Mesodermal cell (in vitro differentiated cells): ENCODE measurements at regions not wholly inside any gene's neighbourhood (a gene's known extent, or its start where the extent isn't known, plus 50 kb on each side); places are given as distances from the start of the nearest gene placed in this dataset.
"Not testable (repeated sequence)": the region's sequence is repeated elsewhere in the genome, so short reads cannot be mapped to it uniquely, and the experiment has no call there.

Experiments
- H3K27ac ChIP-seq: 2 replicates; pipeline ENCODE4 v1.7.0; 2013; ENCODE audit warnings: mild to moderate bottlenecking, low read depth, low read length, moderate library complexity; ENCODE audit not compliant: severe bottlenecking
- H3K36me3 ChIP-seq: 2 replicates; pipeline ENCODE4 v1.7.1; 2013; ENCODE audit warnings: mild to moderate bottlenecking, low read length, moderate library complexity; ENCODE audit not compliant: control insufficient read depth, insufficient read depth
- H3K4me1 ChIP-seq: one replicate; pipeline ENCODE4 v1.7.1; 2013; ENCODE audit warnings: mild to moderate bottlenecking, low read length; ENCODE audit not compliant: insufficient read depth, control insufficient read depth, poor library complexity, severe bottlenecking
- H3K4me3 ChIP-seq: 2 replicates; pipeline ENCODE4 v1.7.0; 2013; ENCODE audit warnings: low read length, control low read depth, mild to moderate bottlenecking; ENCODE audit not compliant: insufficient read depth, poor library complexity, severe bottlenecking; ENCODE audit errors: extremely low read depth
- H3K9me3 ChIP-seq: 2 replicates; pipeline ENCODE4 v1.7.1; 2013; ENCODE audit warnings: mild to moderate bottlenecking, low read length, moderate library complexity; ENCODE audit not compliant: control insufficient read depth
- WGBS, 2 experiments: methylation state at CpG; one replicate each; pipeline ENCODE4 v1.1.5; 2013; ENCODE audit warnings: missing lambda C conversion rate in 2 of 2; ENCODE audit not compliant: insufficient coverage in 2 of 2; 5-methylcytosine and 5-hydroxymethylcytosine counted together

DNA sequence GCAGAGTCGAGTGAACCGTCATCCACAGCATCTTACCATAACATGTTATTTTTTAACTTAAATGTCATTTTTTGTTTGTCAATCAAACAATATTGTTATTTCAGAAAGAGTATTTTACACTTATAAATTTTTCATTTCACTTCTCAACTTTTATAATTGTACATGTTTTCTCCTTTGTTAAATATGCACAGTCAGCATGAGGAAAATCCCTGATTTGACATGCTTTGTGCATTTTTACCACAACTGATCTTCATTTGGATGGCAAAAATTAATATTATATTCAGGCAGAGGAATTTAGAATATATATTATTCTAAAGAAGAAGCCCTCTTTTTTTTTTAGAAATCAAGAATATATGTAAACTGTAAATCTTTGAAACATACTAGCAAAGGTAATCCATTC, 958.0 kb upstream of the PCDH7 start:
- H3K36me3 ChIP-seq, result no peaks in the 10 kb centered on the region

DNA sequence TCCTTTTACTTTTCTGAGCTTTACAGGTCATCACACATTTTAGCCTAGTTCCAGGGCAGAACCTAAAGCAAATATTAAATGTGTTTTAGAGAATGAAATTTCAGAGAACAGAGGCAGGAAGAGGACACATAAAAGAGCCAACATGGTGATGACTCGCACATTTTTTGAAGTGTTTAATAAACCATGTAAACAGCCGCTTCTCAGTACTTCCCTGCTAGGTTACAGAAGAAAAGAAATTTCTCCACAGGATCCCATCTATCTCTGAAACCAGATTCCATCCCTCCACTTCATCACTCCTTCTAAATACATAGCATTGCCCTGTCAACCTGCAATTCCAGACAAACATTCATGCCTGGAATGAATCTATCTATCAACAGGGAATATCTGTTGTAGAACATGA, 949.5 kb upstream of the PCDH7 start:
- WGBS, 2 experiments, result 87 to 88% methylated on average over 2 of the region's 2 CpGs
- Histone ChIP-seq H3K36me3 (no peaks in the 10 kb centered on the region), H3K27ac (no peak overlapping the region), H3K4me3 (no peak overlapping the region), H3K4me1 (no peaks in the 10 kb centered on the region), H3K9me3 (no peaks in the 10 kb centered on the region)

More for the DNA sequence above, 958.0 kb upstream of the PCDH7 start:
- no peak overlapping the region for H3K27ac ChIP-seq
- no CpG with 5 or more reads among the region's 2 CpGs for WGBS, 2 experiments
- H3K4me3 ChIP-seq, result no peak overlapping the region
- no peaks in the 10 kb centered on the region for H3K9me3 ChIP-seq
- no peaks in the 10 kb centered on the region for H3K4me1 ChIP-seq

DNA sequence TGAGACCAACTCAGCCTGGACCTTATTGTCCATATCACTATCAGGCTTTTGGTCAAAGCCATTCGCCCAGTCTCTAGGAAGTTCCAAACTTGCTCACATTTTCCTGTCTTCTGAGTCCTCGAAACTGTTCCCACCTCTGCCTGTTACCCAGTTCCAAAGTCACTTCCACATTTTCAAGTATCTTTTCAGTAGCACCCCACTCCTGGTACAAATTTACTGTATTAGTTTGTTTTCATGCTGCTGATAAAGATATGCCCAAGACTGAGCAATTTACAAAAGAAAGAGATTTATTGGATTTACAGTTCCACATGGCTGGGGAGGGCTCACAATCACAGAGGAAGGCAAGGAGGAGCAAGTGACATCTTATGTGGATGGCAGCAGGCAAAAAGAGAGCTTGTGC, 932.0 kb upstream of the PCDH7 start:
- WGBS, 2 experiments, result 65 to 80% methylated on average over 2 of the region's 2 CpGs
- not testable (repeated sequence) for H3K4me1 ChIP-seq, H3K9me3 ChIP-seq

DNA sequence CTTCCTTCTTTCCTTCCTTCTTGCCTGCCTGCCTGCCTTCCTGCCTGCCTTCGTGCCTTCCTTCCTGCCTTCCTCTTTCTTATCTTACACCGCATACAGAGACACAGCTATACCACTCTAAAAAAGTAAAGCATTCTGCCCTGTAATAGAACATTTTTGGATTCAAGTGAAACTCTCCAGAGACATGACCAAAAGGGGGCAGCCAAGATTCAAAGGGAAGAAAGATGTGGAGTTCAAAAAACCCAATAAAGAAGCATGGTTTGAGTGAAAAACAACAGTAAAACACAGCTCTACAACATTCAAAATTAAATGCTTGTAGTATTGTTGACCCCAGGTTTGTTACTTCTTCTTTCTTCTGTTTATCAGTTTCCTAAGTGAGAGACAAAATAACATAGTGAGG, 914.9 kb upstream of the PCDH7 start:
- Histone ChIP-seq H3K27ac (no peak overlapping the region), H3K4me1 (no peaks in the 10 kb centered on the region), H3K9me3 (peaks cover 9% of the 10 kb centered on the region), H3K36me3 (no peaks in the 10 kb centered on the region), H3K4me3 (no peak overlapping the region)
- WGBS, 2 experiments, result 14 to 71% methylated on average over 1 to 2 of the region's 2 CpGs

More for the DNA sequence above, 932.0 kb upstream of the PCDH7 start:
- not testable (repeated sequence) for H3K4me3 ChIP-seq, H3K36me3 ChIP-seq, H3K27ac ChIP-seq

DNA sequence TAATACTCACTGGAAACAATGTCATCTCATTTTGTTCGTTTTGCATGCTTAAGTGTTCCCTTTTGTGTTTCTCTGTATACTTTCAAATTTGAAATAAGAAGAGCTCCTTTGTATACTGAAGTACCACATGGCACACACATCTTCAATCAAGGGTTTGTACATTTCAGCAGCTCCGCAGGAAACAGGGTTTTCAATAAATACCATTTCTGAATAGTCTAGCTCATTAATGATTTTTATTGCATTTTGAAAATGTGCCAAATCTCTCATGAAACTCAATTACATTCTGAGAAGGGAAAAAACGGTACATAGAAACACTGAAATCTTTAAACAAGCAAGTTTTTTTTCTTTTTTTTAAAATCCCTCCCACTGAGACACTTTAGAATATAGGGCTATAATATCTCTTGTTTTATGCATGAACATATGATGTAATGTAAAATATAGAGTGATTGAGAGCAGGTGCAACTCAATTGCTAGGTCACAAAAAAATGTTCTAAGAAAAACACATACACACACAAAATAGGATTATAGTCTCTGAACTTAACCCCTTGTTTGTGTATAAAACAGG, 914.2 kb upstream of the PCDH7 start:
- no peak overlapping the region for H3K27ac ChIP-seq
- WGBS, 2 experiments, result no CpG with 5 or more reads among the region's 3 CpGs
- no peaks in the 10 kb centered on the region for H3K4me1 ChIP-seq

DNA sequence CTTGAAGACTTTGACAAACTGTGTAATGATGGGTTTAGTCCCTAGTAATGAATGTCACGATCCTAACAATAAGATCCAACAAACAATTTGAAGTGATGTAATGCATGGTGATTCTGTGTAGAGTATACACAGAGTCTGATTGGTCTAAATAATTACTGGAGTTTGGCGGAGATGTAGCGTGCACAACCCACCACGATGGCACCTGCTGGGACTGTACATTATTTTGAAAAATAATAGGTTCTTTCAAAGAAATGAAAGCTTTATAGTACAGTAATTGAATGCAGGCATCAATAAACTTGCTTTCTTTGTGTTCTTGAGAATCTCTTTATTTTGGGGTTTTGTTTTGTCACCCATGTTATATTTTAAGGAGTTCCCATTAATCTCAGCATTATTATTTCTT, 902.2 kb upstream of the PCDH7 start:
- 90% methylated on average over 3 of the region's 4 CpGs; no CpG with 5 or more reads in 1 of the 2 experiments for WGBS, 2 experiments
- Histone ChIP-seq H3K4me3 (no peak overlapping the region), H3K9me3 (no peaks in the 10 kb centered on the region), H3K27ac (no peak overlapping the region), H3K4me1 (no peaks in the 10 kb centered on the region), H3K36me3 (no peaks in the 10 kb centered on the region)

More for the DNA sequence above, 914.2 kb upstream of the PCDH7 start:
- H3K4me3 ChIP-seq, result no peak overlapping the region
- no peaks in the 10 kb centered on the region for H3K36me3 ChIP-seq
- peaks cover 9% of the 10 kb centered on the region for H3K9me3 ChIP-seq

DNA sequence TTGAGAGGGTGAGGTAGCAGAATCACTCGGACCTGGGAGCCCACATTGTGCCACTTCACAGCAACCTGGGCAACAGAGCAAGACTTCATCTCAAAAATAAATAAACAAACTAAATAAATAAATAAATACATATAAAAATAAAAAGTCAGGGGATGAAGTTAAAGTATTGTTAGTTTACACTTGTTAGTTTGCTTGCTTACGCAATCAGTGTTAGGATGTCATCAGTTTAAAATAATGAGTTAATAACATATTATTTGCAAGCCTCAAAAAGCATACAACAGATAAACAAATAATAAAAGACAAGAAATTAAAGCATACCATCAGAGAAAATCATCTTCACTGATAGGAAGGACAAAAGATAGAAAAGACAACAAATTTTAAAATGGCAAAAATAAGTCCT, 891.1 kb upstream of the PCDH7 start:
- Histone ChIP-seq H3K36me3 (no peaks in the 10 kb centered on the region), H3K9me3 (no peaks in the 10 kb centered on the region), H3K4me1 (no peaks in the 10 kb centered on the region), H3K27ac (no peak overlapping the region), H3K4me3 (no peak overlapping the region)
- no CpG with 5 or more reads among the region's 2 CpGs for WGBS, 2 experiments

DNA sequence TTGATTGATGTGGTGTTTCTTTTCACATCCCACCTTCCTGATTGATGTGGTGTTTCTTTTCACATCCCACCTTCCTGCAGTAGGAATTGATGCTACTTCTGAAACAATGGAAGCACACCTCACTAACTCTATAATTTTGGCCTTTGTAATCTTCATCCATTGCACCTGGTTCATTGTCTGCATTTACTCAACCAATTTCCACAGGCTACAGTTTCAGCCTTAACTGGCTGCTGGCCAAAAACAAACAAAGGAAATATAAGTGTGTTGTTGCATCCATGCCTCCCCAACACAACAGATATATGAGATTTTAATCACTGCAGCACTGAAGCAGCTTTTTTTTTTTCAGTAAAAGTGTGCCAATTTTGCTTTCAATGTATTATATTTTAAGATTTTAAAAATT, 867.6 kb upstream of the PCDH7 start:
- Histone ChIP-seq H3K4me1 (no peaks in the 10 kb centered on the region), H3K9me3 (no peaks in the 10 kb centered on the region), H3K27ac (no peak overlapping the region), H3K36me3 (no peaks in the 10 kb centered on the region), H3K4me3 (no peak overlapping the region)

DNA sequence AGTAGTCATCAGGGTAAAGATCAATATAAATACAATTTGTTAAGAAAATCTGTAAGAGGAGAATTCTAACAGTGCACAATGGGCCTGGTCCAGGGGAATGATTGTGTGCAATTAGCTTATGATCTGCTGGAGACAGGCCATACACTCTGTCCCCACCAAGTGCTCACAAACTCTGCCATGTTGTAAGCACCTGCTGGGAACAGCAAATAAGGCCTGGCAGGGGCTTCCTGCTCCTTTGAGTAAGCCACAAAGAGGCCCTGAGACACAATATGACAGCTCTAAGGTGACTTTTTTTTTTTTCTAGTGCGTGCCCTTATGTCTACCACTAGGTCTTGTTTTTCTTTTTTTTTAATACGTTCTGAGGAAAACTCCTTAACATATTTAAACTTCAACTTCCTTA, 866.3 kb upstream of the PCDH7 start:
- WGBS, 2 experiments, result no CpG with 5 or more reads among the region's 2 CpGs
- Histone ChIP-seq H3K4me3 (no peak overlapping the region), H3K4me1 (no peaks in the 10 kb centered on the region), H3K36me3 (no peaks in the 10 kb centered on the region), H3K9me3 (peaks cover 4% of the 10 kb centered on the region), H3K27ac (no peak overlapping the region)

DNA sequence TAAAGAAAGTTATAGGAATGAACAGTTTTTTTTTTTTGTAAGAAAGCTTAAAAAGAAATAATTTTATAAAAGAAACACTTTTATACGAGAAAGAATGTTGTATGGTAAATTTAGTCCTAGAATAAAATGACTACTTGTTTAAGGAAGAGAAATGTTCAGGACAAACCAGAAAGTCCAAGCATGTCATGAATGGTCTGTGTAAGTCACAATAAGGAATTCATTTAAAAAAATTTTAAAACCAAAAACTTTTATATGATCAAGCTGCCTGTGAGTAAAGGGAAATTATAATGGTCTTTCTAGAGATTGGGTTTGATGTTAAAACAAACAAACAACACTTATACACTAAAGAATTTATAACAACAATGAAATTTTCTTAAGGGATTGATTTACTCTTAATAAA, 858.9 kb upstream of the PCDH7 start:
- no peaks in the 10 kb centered on the region for H3K4me1 ChIP-seq
- no peaks in the 10 kb centered on the region for H3K36me3 ChIP-seq
- H3K4me3 ChIP-seq, result no peak overlapping the region
- no CpG with 5 or more reads among the region's 1 CpG for WGBS, 2 experiments
- no peak overlapping the region for H3K27ac ChIP-seq
- peaks cover 14% of the 10 kb centered on the region for H3K9me3 ChIP-seq

DNA sequence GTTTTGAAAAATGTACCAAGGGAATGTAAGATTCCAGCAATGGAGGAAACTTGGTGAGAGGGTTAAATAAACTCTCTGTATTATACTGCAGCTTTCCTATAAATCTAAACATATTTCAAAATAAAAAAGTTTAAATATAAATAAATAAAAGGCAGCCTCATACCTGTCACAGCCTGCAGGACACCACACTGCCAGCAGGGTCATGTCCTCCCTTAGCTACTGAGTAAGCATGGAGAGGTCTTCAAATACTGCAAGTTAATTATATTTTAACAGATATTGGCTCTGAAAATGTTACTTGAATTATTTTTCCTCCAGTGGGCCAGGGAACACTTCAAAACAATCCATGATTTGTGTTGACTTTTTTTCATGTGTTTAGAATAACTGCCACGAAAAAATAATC, 852.8 kb upstream of the PCDH7 start:
- no peaks in the 10 kb centered on the region for H3K36me3 ChIP-seq
- H3K9me3 ChIP-seq, result peaks cover 2% of the 10 kb centered on the region
- no peaks in the 10 kb centered on the region for H3K4me1 ChIP-seq
- H3K27ac ChIP-seq, result no peak overlapping the region
- H3K4me3 ChIP-seq, result no peak overlapping the region
- WGBS, 2 experiments, result no CpG with 5 or more reads among the region's 1 CpG
